ENCODE measurements at regions not wholly inside any gene's neighbourhood (a gene's known extent, or its start where the extent isn't known, plus 50 kb on each side); places are given as distances from the start of the nearest gene placed in this dataset.

DNA sequence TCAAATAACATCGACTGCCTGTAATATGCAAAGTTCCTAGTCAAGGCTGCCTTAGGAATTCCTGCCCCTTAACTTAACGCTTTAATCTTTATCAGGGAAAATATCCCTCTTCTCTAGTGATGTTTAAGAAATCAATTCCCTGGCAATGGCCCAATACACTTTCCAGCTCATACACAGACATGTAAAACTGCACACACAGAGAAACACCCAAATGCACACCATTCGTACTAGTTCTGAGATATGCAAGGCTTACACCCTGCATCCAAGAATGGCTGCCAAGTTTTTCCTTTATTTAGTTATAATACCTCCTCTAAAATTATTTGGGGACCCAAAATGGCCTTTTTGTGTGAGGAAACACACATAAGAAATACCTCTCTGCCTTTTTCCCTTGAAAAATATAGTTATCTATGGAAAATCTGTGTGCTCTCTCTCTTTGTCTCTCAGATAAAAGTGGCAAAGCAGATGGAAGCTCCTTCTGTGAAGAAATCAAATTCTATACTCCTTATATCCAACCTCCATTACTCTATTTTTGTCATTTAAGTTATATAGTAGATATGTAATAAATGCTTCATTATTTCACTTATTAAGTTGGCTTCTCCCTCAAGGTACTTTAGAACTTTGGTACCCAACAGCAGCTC is 120.0 kb upstream of the MDM1 start:
- no peak for TF ChIP-seq EZH2phosphoT487 (IDR thresholded peaks at IDR 0.05; ENCODE audit: borderline replicate concordance)
- TF ChIP-seq, protein P1, sequence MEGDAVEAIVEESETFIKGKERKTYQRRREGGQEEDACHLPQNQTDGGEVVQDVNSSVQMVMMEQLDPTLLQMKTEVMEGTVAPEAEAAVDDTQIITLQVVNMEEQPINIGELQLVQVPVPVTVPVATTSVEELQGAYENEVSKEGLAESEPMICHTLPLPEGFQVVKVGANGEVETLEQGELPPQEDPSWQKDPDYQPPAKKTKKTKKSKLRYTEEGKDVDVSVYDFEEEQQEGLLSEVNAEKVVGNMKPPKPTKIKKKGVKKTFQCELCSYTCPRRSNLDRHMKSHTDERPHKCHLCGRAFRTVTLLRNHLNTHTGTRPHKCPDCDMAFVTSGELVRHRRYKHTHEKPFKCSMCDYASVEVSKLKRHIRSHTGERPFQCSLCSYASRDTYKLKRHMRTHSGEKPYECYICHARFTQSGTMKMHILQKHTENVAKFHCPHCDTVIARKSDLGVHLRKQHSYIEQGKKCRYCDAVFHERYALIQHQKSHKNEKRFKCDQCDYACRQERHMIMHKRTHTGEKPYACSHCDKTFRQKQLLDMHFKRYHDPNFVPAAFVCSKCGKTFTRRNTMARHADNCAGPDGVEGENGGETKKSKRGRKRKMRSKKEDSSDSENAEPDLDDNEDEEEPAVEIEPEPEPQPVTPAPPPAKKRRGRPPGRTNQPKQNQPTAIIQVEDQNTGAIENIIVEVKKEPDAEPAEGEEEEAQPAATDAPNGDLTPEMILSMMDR (conservative IDR thresholded peaks at IDR 0.05; ENCODE audit: low read length), result no peak
- peaks cover 7% of the 10 kb centered on the region for H3F3A ChIP-seq (ENCODE audit: low read depth)
- no peaks in the 10 kb centered on the region for H3K27me3 ChIP-seq (ENCODE audit: insufficient read depth, low read length, poor library complexity, severe bottlenecking)
- peak overlapping the region; percentile 16 for H3K9ac ChIP-seq (ENCODE audit: low read depth, low read length, poor library complexity, severe bottlenecking)
- H2AFZ ChIP-seq (ENCODE audit: low read length), result no peak overlapping the region
- H3K9me3 ChIP-seq (ENCODE audit: insufficient read depth, low read depth, low read length), result no peaks in the 10 kb centered on the region
- H3K4me3 ChIP-seq (ENCODE audit: low read length, poor library complexity, severe bottlenecking), result peak overlapping the region; percentile 61
- no peaks in the 10 kb centered on the region for H4K20me1 ChIP-seq (ENCODE audit: insufficient read depth, low read length, poor library complexity, severe bottlenecking)
- H3K4me1 ChIP-seq (ENCODE audit: insufficient read depth, low read length, poor library complexity, severe bottlenecking), result peaks cover 86% of the 10 kb centered on the region
- no peaks in the 10 kb centered on the region for H3K79me2 ChIP-seq (ENCODE audit: insufficient read depth, low read length)
- H3K4me2 ChIP-seq (ENCODE audit: low read depth, low read length, poor library complexity, severe bottlenecking), result peak overlapping the region; percentile 69
- no peaks in the 10 kb centered on the region for H3K36me3 ChIP-seq (ENCODE audit: insufficient read depth, low read length)
- no peaks in the 10 kb centered on the region for H3K9me2 ChIP-seq (replicated peaks; ENCODE audit: low read depth, low read length)

DNA sequence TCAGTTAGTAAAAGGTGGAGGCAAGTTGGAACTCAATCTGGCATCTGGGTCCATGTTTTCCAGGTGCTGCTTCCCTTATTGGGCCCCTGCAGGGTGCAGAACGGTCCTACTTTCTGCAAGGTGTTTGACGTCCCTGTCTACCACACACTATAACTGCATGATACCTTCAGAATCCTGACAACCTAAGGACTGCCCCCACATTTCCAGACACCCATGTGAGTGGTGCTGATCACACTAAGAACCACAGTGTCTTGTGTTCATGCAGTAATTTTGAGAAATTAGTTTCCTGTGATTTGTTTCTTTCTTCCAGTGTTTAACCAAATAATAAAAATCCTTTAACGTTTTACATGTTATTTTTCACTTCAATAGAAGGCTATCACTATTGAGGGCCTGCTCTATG is 121.1 kb upstream of the MDM1 start:
- Histone ChIP-seq H3K27me3 (ENCODE audit: insufficient read depth, low read length, poor library complexity, severe bottlenecking) (no peaks in the 10 kb centered on the region), H3K9me2 (replicated peaks; ENCODE audit: low read depth, low read length) (no peaks in the 10 kb centered on the region), H3K4me1 (ENCODE audit: insufficient read depth, low read length, poor library complexity, severe bottlenecking) (peaks cover 75% of the 10 kb centered on the region), H3K79me2 (ENCODE audit: insufficient read depth, low read length) (no peaks in the 10 kb centered on the region), H3F3A (ENCODE audit: low read depth) (peaks cover 7% of the 10 kb centered on the region), H2AFZ (ENCODE audit: low read length) (no peak overlapping the region), H3K9ac (ENCODE audit: low read depth, low read length, poor library complexity, severe bottlenecking) (no peak overlapping the region), H3K36me3 (ENCODE audit: insufficient read depth, low read length) (no peaks in the 10 kb centered on the region), H4K20me1 (ENCODE audit: insufficient read depth, low read length, poor library complexity, severe bottlenecking) (no peaks in the 10 kb centered on the region), H3K4me3 (ENCODE audit: low read length, poor library complexity, severe bottlenecking) (no peak overlapping the region), H3K4me2 (ENCODE audit: low read depth, low read length, poor library complexity, severe bottlenecking) (no peak overlapping the region), H3K9me3 (ENCODE audit: insufficient read depth, low read depth, low read length) (no peaks in the 10 kb centered on the region)
- no peak for TF ChIP-seq EZH2phosphoT487 (IDR thresholded peaks at IDR 0.05; ENCODE audit: borderline replicate concordance)
- TF ChIP-seq, protein P1 (conservative IDR thresholded peaks at IDR 0.05; ENCODE audit: low read length), result no peak

DNA sequence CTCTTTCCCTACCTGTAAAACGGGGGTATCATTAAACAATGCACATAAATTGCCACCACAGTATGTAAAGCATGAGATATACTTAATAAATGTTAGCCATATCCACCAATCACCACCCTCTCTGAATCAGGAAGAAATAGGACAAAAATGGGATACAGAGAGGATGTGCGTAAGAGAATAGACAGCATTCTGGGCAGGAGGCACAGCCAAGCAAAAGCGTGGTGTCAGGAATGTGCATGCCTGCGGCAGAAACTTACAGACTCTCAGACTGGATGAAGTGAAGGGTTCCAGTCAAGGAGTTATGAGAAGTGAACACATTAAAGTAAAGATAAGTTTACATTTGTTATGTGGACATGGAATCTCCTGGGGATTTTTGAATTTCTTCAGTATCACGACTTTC is 121.7 kb upstream of the MDM1 start:
- TF ChIP-seq EZH2phosphoT487 (IDR thresholded peaks at IDR 0.05; ENCODE audit: borderline replicate concordance), result no peak
- TF ChIP-seq, protein P1 (conservative IDR thresholded peaks at IDR 0.05; ENCODE audit: low read length), result no peak
- no peak overlapping the region for H3K9ac ChIP-seq (ENCODE audit: low read depth, low read length, poor library complexity, severe bottlenecking)
- H3K4me2 ChIP-seq (ENCODE audit: low read depth, low read length, poor library complexity, severe bottlenecking), result no peak overlapping the region
- no peak overlapping the region for H3K4me3 ChIP-seq (ENCODE audit: low read length, poor library complexity, severe bottlenecking)
- no peaks in the 10 kb centered on the region for H3K79me2 ChIP-seq (ENCODE audit: insufficient read depth, low read length)
- H3F3A ChIP-seq (ENCODE audit: low read depth), result peaks cover 7% of the 10 kb centered on the region
- H4K20me1 ChIP-seq (ENCODE audit: insufficient read depth, low read length, poor library complexity, severe bottlenecking), result no peaks in the 10 kb centered on the region
- H3K9me2 ChIP-seq (replicated peaks; ENCODE audit: low read depth, low read length), result no peaks in the 10 kb centered on the region
- H2AFZ ChIP-seq (ENCODE audit: low read length), result no peak overlapping the region
- no peaks in the 10 kb centered on the region for H3K27me3 ChIP-seq (ENCODE audit: insufficient read depth, low read length, poor library complexity, severe bottlenecking)
- no peaks in the 10 kb centered on the region for H3K36me3 ChIP-seq (ENCODE audit: insufficient read depth, low read length)
- H3K4me1 ChIP-seq (ENCODE audit: insufficient read depth, low read length, poor library complexity, severe bottlenecking), result peaks cover 69% of the 10 kb centered on the region
- H3K9me3 ChIP-seq (ENCODE audit: insufficient read depth, low read depth, low read length), result no peaks in the 10 kb centered on the region

Data from Loucy (cell line).